H9 (cell line): ENCODE measurements at regions not wholly inside any gene's neighbourhood (a gene's known extent, or its start where the extent isn't known, plus 50 kb on each side); places are given as distances from the start of the nearest gene placed in this dataset.

Experiments used
- DNase-seq: peaks from one replicate; pipeline ENCODE4 v3.0.0-alpha.2; 2017
- H2AFZ ChIP-seq: one replicate; pipeline ENCODE4 v1.6.1; 2013; ENCODE audit warnings: mild to moderate bottlenecking, low read length, control low read depth, moderate library complexity
- H2AK5ac ChIP-seq: 2 replicates; pipeline ENCODE4 v1.6.1; 2013; ENCODE audit warnings: low read length, control low read depth, mixed read lengths; ENCODE audit not compliant: insufficient read length
- H2BK120ac ChIP-seq: one replicate; pipeline ENCODE4 v1.6.1; 2013; ENCODE audit warnings: low read depth, mild to moderate bottlenecking, low read length, control low read depth, inconsistent platforms; ENCODE audit not compliant: poor library complexity, severe bottlenecking
- H2BK12ac ChIP-seq: 2 replicates; pipeline ENCODE4 v1.6.1; 2013; ENCODE audit warnings: low read length, control low read depth, mixed read lengths, low read depth; ENCODE audit not compliant: insufficient read length
- H2BK15ac ChIP-seq: 2 replicates; pipeline ENCODE4 v1.6.1; 2013; ENCODE audit warnings: low read depth, low read length, control low read depth
- H2BK20ac ChIP-seq: one replicate; pipeline ENCODE4 v1.6.1; 2013; ENCODE audit warnings: low read depth, mild to moderate bottlenecking, low read length, control low read depth, inconsistent platforms; ENCODE audit not compliant: poor library complexity, severe bottlenecking
- H2BK5ac ChIP-seq: 2 replicates; pipeline ENCODE4 v1.6.1; 2013; ENCODE audit warnings: low read length, control low read depth, mixed read lengths; ENCODE audit not compliant: insufficient read length
- H3K14ac ChIP-seq: 2 replicates; pipeline ENCODE4 v1.6.1; 2013; ENCODE audit warnings: low read length, control low read depth; ENCODE audit not compliant: insufficient read depth
- H3K18ac ChIP-seq: 2 replicates; pipeline ENCODE4 v1.6.1; 2013; ENCODE audit warnings: low read depth, mild to moderate bottlenecking, mixed read lengths, low read length, control low read depth; ENCODE audit not compliant: insufficient read length
- H3K23ac ChIP-seq: 2 replicates; pipeline ENCODE4 v1.6.1; 2013; ENCODE audit warnings: low read length, control low read depth, mixed read lengths, low read depth; ENCODE audit not compliant: insufficient read length
- H3K23me2 ChIP-seq: 2 replicates; pipeline ENCODE4 v1.6.1; 2013; ENCODE audit warnings: low read depth, mild to moderate bottlenecking, mixed read lengths, low read length, control low read depth; ENCODE audit not compliant: insufficient read length, poor library complexity, severe bottlenecking
- H3K27ac ChIP-seq: 2 replicates; pipeline ENCODE4 v1.5.1; 2013; ENCODE audit warnings: low read length, control low read depth, mixed read lengths, low read depth; ENCODE audit not compliant: insufficient read length
- H3K27me3 ChIP-seq: 2 replicates; pipeline ENCODE4 v1.6.1; 2013; ENCODE audit warnings: low read length, control low read depth, inconsistent platforms; ENCODE audit not compliant: insufficient read depth
- H3K4ac ChIP-seq: 2 replicates; pipeline ENCODE4 v1.6.1; 2013; ENCODE audit warnings: low read depth, mild to moderate bottlenecking, control low read depth, inconsistent platforms, low read length, moderate library complexity
- H3K4me1 ChIP-seq: 2 replicates; pipeline ENCODE4 v1.6.1; 2013; ENCODE audit warnings: low read length, control low read depth, inconsistent platforms; ENCODE audit not compliant: insufficient read depth
- H3K4me2 ChIP-seq: 2 replicates; pipeline ENCODE4 v1.6.1; 2013; ENCODE audit warnings: low read length, control low read depth, mixed read lengths; ENCODE audit not compliant: insufficient read length, insufficient read depth
- H3K56ac ChIP-seq: 2 replicates; pipeline ENCODE4 v1.6.1; 2013; ENCODE audit warnings: low read depth, mild to moderate bottlenecking, mixed read lengths, low read length, control low read depth; ENCODE audit not compliant: insufficient read length
- H3K79me1 ChIP-seq: 2 replicates; pipeline ENCODE4 v1.6.1; 2013; ENCODE audit warnings: low read depth, mild to moderate bottlenecking, moderate library complexity, low read length, control low read depth, inconsistent platforms; ENCODE audit not compliant: insufficient read depth, poor library complexity, severe bottlenecking
- H3K79me2 ChIP-seq: 2 replicates; pipeline ENCODE4 v1.6.1; 2013; ENCODE audit warnings: low read length, control low read depth, inconsistent platforms; ENCODE audit not compliant: insufficient read depth
- H3K9ac ChIP-seq: 2 replicates; pipeline ENCODE4 v1.6.1; 2013; ENCODE audit warnings: low read length, control low read depth, mixed read lengths; ENCODE audit not compliant: insufficient read length; ENCODE audit errors: extremely low read depth
- H3K9me3 ChIP-seq: one replicate; pipeline ENCODE4 v1.6.1; 2013; ENCODE audit warnings: low read depth, low read length, inconsistent platforms; ENCODE audit not compliant: control insufficient read depth
- H3T11ph ChIP-seq: one replicate; pipeline ENCODE4 v1.6.1; 2013; ENCODE audit warnings: mild to moderate bottlenecking, low read length, control low read depth, inconsistent platforms
- H4K20me1 ChIP-seq: one replicate; pipeline ENCODE4 v1.6.1; 2013; ENCODE audit not compliant: control insufficient read depth, insufficient read length, insufficient read depth
- H4K5ac ChIP-seq: 2 replicates; pipeline ENCODE4 v1.6.1; 2013; ENCODE audit warnings: low read depth, mild to moderate bottlenecking, mixed read lengths, low read length, control low read depth; ENCODE audit not compliant: insufficient read length
- H4K8ac ChIP-seq: replicated peaks from 2 replicates; pipeline ENCODE4 v1.6.1; 2013; ENCODE audit warnings: low read length, control low read depth, mixed read lengths, low read depth; ENCODE audit not compliant: insufficient read length
- H4K91ac ChIP-seq: 2 replicates; pipeline ENCODE4 v1.6.1; 2013; ENCODE audit warnings: low read depth, mild to moderate bottlenecking, moderate library complexity, mixed read lengths, low read length, control low read depth; ENCODE audit not compliant: insufficient read length
- H3K27ac Mint-ChIP-seq, 3 experiments: 2 replicates in 2 of 3; 3 replicates in 1 of 3; pipeline ENCODE4 v1.8.0; 2020 to 2021; ENCODE audit warnings: mixed read lengths in 3 of 3, mild to moderate bottlenecking in 1 of 3, moderate library complexity in 1 of 3
- H3K27me3 Mint-ChIP-seq: 2 replicates; pipeline ENCODE4 v1.8.0; 2021; ENCODE audit warnings: low read depth, mild to moderate bottlenecking, moderate library complexity, mixed read lengths
- H3K36me3 Mint-ChIP-seq, 3 experiments: 2 replicates in 2 of 3; 3 replicates in 1 of 3; pipeline ENCODE4 v1.8.0; 2020 to 2021; ENCODE audit warnings: low read depth in 3 of 3, mixed read lengths in 3 of 3; ENCODE audit not compliant: insufficient read depth in 1 of 3
- H3K4me1 Mint-ChIP-seq, 2 experiments: 2 replicates each; pipeline ENCODE4 v1.8.0; 2020; ENCODE audit warnings: mixed read lengths in 2 of 2
- H3K4me3 Mint-ChIP-seq, 2 experiments: 2 replicates in 1 of 2; 3 replicates in 1 of 2; pipeline ENCODE4 v1.8.0; 2020 to 2021; ENCODE audit warnings: mild to moderate bottlenecking in 2 of 2, mixed read lengths in 2 of 2, moderate library complexity in 1 of 2
- H3K9me3 Mint-ChIP-seq, 2 experiments: 2 replicates in 1 of 2; 3 replicates in 1 of 2; pipeline ENCODE4 v1.8.0; 2020; ENCODE audit warnings: mild to moderate bottlenecking in 2 of 2, mixed read lengths in 2 of 2, moderate library complexity in 1 of 2
- WGBS: extraction: QIAGEN DNeasy Blood & Tissue Kit; methylation state at CpG from one replicate; pipeline ENCODE4 v1.1.7; 2013; ENCODE audit warnings: missing lambda C conversion rate, low lambda C conversion rate, mixed read lengths; ENCODE audit not compliant: insufficient read length; ENCODE audit errors: extremely low coverage; 5-methylcytosine and 5-hydroxymethylcytosine counted together
- TF ChIP-seq, protein P1 (sequence below): fragments of 200-600 bp; sonication (generic); conservative IDR thresholded peaks from 3 replicates; pipeline ENCODE4 v1.8.0; 2021; ENCODE audit warnings: antibody characterized with exemption, mild to moderate bottlenecking

DNA sequence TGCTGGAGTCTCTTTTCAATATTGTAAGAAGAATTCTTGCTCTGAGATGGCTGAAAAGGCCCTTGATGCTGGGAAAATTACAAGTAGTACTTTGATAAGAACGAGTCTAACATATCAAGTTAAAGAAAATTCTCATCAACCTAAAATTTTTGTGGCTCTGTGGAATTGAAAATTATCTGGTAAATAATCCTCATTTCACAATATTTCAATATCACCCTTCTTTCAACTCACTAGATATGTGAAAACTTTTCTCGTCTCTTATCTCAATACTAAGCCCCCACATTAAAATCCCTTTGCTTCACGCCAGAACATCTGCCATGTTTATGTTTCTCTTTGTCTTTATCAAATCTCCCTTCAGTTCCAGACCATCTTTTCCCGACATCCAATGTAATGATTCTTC, 448.8 kb downstream of the ZNF516 start:
- Histone ChIP-seq H2AK5ac (no peak overlapping the region), H3K4ac (no peak overlapping the region), H2BK15ac (no peak overlapping the region), H2BK12ac (no peak overlapping the region), H3K9me3 (no peaks in the 10 kb centered on the region), H3K14ac (no peak overlapping the region), H3K4me1 (no peaks in the 10 kb centered on the region), H3K56ac (no peak overlapping the region), H2AFZ (no peak overlapping the region), H3T11ph (no peak overlapping the region), H3K79me1 (no peaks in the 10 kb centered on the region), H3K27ac (no peak overlapping the region), H3K23ac (no peak overlapping the region), H3K79me2 (no peaks in the 10 kb centered on the region), H4K5ac (no peak overlapping the region), H4K91ac (no peak overlapping the region), H3K18ac (no peak overlapping the region), H3K4me2 (no peak overlapping the region), H3K23me2 (no peaks in the 10 kb centered on the region), H3K9ac (no peak overlapping the region), H2BK120ac (no peak overlapping the region), H3K27me3 (no peaks in the 10 kb centered on the region), H2BK5ac (no peak overlapping the region), H4K20me1 (no peaks in the 10 kb centered on the region), H4K8ac (no peak overlapping the region), H2BK20ac (no peak overlapping the region)
- WGBS = 100% methylated on average over 1 of the region's 4 CpGs
- H3K9me3 Mint-ChIP-seq = no peaks in the 10 kb centered on the region
- H3K27ac Mint-ChIP-seq = no peak overlapping the region
- no peak for DNase-seq
- no peaks in the 10 kb centered on the region for H3K36me3 Mint-ChIP-seq
- TF ChIP-seq, protein P1, sequence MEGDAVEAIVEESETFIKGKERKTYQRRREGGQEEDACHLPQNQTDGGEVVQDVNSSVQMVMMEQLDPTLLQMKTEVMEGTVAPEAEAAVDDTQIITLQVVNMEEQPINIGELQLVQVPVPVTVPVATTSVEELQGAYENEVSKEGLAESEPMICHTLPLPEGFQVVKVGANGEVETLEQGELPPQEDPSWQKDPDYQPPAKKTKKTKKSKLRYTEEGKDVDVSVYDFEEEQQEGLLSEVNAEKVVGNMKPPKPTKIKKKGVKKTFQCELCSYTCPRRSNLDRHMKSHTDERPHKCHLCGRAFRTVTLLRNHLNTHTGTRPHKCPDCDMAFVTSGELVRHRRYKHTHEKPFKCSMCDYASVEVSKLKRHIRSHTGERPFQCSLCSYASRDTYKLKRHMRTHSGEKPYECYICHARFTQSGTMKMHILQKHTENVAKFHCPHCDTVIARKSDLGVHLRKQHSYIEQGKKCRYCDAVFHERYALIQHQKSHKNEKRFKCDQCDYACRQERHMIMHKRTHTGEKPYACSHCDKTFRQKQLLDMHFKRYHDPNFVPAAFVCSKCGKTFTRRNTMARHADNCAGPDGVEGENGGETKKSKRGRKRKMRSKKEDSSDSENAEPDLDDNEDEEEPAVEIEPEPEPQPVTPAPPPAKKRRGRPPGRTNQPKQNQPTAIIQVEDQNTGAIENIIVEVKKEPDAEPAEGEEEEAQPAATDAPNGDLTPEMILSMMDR = no peak
- H3K27me3 Mint-ChIP-seq = no peaks in the 10 kb centered on the region
- H3K4me3 Mint-ChIP-seq = no peak overlapping the region
- no peaks in the 10 kb centered on the region for H3K4me1 Mint-ChIP-seq
